HG02981 (cell line): ENCODE measurements at regions not wholly inside any gene's neighbourhood (a gene's known extent, or its start where the extent isn't known, plus 50 kb on each side); places are given as distances from the start of the nearest gene placed in this dataset.
"Not testable (repeated sequence)": the region's sequence is repeated elsewhere in the genome, so short reads cannot be mapped to it uniquely, and the experiment has no call there.

ENCODE experiments used
- ATAC-seq: cut with Tn5 transposase; IDR thresholded peaks from one replicate; pipeline ENCODE4 v1.9.1; 2021; ENCODE audit warnings: mild to moderate bottlenecking, moderate library complexity; ENCODE audit not compliant: unreplicated experiment

- no peak for ATAC-seq
These were observed 1059.8 kb downstream of the SI start for GRCh38 chr3:164018500-164018899.

GRCh38 chr3:164007765-164008164 is 1070.5 kb downstream of the SI start:
- no peak for ATAC-seq

GRCh38 chr3:164004205-164004604 is 1074.1 kb downstream of the SI start:
- no peak for ATAC-seq

GRCh38 chr3:164003016-164003415 is 1075.3 kb downstream of the SI start:
- ATAC-seq = not testable (repeated sequence)

GRCh38 chr3:163983940-163984339 is 1094.4 kb downstream of the SI start:
- ATAC-seq = no peak

- ATAC-seq = no peak
These were observed 1106.4 kb downstream of the SI start for GRCh38 chr3:163971861-163972260.

GRCh38 chr3:163957072-163957471 is 1121.2 kb downstream of the SI start:
- ATAC-seq = no peak

- no peak for ATAC-seq
These were observed 1124.8 kb downstream of the SI start for GRCh38 chr3:163953526-163953925.

GRCh38 chr3:163952499-163952898 is 1125.8 kb downstream of the SI start:
- ATAC-seq = no peak

- ATAC-seq = no peak
These were observed 1126.8 kb downstream of the SI start for GRCh38 chr3:163951397-163951987.

- no peak for ATAC-seq
These were observed 1131.5 kb downstream of the SI start for GRCh38 chr3:163946785-163947184.

GRCh38 chr3:163943664-163944063 is 1134.6 kb downstream of the SI start:
- ATAC-seq = no peak

- no peak for ATAC-seq
These were observed 1138.4 kb downstream of the SI start for GRCh38 chr3:163939926-163940325.

GRCh38 chr3:163936543-163936942 is 1141.8 kb downstream of the SI start:
- no peak for ATAC-seq

GRCh38 chr3:163935411-163935810 is 1142.9 kb downstream of the SI start:
- no peak for ATAC-seq

GRCh38 chr3:163929069-163929652 is 1149.1 kb downstream of the SI start:
- no peak for ATAC-seq

- ATAC-seq = no peak
These were observed 1150.8 kb downstream of the SI start for GRCh38 chr3:163927521-163927920.

- ATAC-seq = no peak
These were observed 1153.7 kb downstream of the SI start for GRCh38 chr3:163924600-163924999.

GRCh38 chr3:163919154-163919553 is 1159.1 kb downstream of the SI start:
- ATAC-seq = no peak

GRCh38 chr3:163916596-163917560 is 1161.4 kb downstream of the SI start:
- ATAC-seq = no peak

GRCh38 chr3:163915280-163915679 is 1163.0 kb downstream of the SI start:
- no peak for ATAC-seq

- no peak for ATAC-seq
These were observed 1163.7 kb downstream of the SI start for GRCh38 chr3:163914567-163914966.
